ENCODE measurements at regions not wholly inside any gene's neighbourhood (a gene's known extent, or its start where the extent isn't known, plus 50 kb on each side); places are given as distances from the start of the nearest gene placed in this dataset.

GRCh38 chr12:23186950-23187349 is 562.0 kb downstream of the ETNK1 start:
- Histone ChIP-seq H4K20me1 (ENCODE audit: insufficient read depth, low read length) (no peaks in the 10 kb centered on the region), H2AK5ac (ENCODE audit: low read depth, low read length) (no peak overlapping the region), H3K18ac (ENCODE audit: low read depth, low read length) (no peak overlapping the region), H2BK15ac (ENCODE audit: low read depth, low read length) (no peak overlapping the region), H3K27me3 (ENCODE audit: control insufficient read depth, insufficient read depth, low read length) (no peaks in the 10 kb centered on the region), H2BK5ac (ENCODE audit: low read depth, low read length, poor library complexity, severe bottlenecking) (no peak overlapping the region), H3K56ac (ENCODE audit: extremely low read depth, insufficient read depth, low read length) (no peak overlapping the region), H3K4ac (ENCODE audit: low read depth, low read length) (no peak overlapping the region), H3K23ac (ENCODE audit: low read depth, low read length) (no peak overlapping the region), H2AFZ (replicated peaks; ENCODE audit: low read length, poor library complexity) (no peak overlapping the region), H4K5ac (ENCODE audit: low read depth, low read length) (no peak overlapping the region), H4K91ac (ENCODE audit: insufficient read depth, low read depth, low read length) (no peak overlapping the region), H3K4me2 (ENCODE audit: low read depth, low read length) (no peak overlapping the region), H3K14ac (replicated peaks; ENCODE audit: low read depth, low read length) (no peak overlapping the region), H2BK120ac (ENCODE audit: low read depth, low read length) (no peak overlapping the region), H3K4me1 (ENCODE audit: control insufficient read depth, insufficient read depth, low read length) (no peaks in the 10 kb centered on the region), H3K27ac (ENCODE audit: insufficient read depth, low read length) (no peak overlapping the region), H3K79me1 (ENCODE audit: low read depth in 1 of 2, low read length in 2 of 2) (no peaks in the 10 kb centered on the region), H4K8ac (ENCODE audit: low read depth in 2 of 2, low read length in 2 of 2) (no peak overlapping the region), H2AK9ac (replicated peaks; ENCODE audit: low read depth, low read length, poor library complexity) (no peak overlapping the region), H3K9me1 (ENCODE audit: insufficient read depth, low read length) (no peaks in the 10 kb centered on the region), H3K9me3 (ENCODE audit: control insufficient read depth, insufficient read depth, low read length) (no peaks in the 10 kb centered on the region), H3K4me3 (ENCODE audit: insufficient read depth, low read depth, low read length) (no peak overlapping the region), H2BK20ac (ENCODE audit: low read depth, low read length) (no peak overlapping the region), H3K9ac (ENCODE audit: low read depth, low read length) (no peak overlapping the region), H3K36me3 (ENCODE audit: control insufficient read depth, insufficient read depth, low read length) (no peaks in the 10 kb centered on the region)
- ChIA-PET POLR2A (ENCODE audit: unreplicated experiment) (no interaction called here), CTCF (no interaction called here)
- TF ChIP-seq CTCF (conservative IDR thresholded peaks at IDR 0.05; ENCODE audit: low read depth, low read length) = no peak
- TF ChIP-seq CHD1 (IDR thresholded peaks at IDR 0.05; ENCODE audit: low read depth, low read length) = no peak
- TF ChIP-seq NFE2L2 (IDR thresholded peaks at IDR 0.05; ENCODE audit: low read depth, low read length) = no peak
- no peak for TF ChIP-seq CEBPB (IDR thresholded peaks at IDR 0.05; ENCODE audit: low read depth, low read length)
- no peak for TF ChIP-seq ELK1 (IDR thresholded peaks at IDR 0.05; ENCODE audit: borderline replicate concordance, low read depth, low read length)
- no peak for TF ChIP-seq RAD21 (IDR thresholded peaks at IDR 0.05; ENCODE audit: low read length)
- TF ChIP-seq MAZ (IDR thresholded peaks at IDR 0.05; ENCODE audit: borderline replicate concordance, low read depth, low read length) = no peak
- TF ChIP-seq RFX5 (IDR thresholded peaks at IDR 0.05; ENCODE audit: low read depth, low read length) = no peak
- TF ChIP-seq RCOR1 (IDR thresholded peaks at IDR 0.05; ENCODE audit: insufficient replicate concordance, low read length) = no peak
- TF ChIP-seq POLR2A (IDR thresholded peaks at IDR 0.05; ENCODE audit: low read depth, low read length) = no peak
- no peak for TF ChIP-seq SMC3 (IDR thresholded peaks at IDR 0.05; ENCODE audit: low read depth, low read length)
- TF ChIP-seq FOS (IDR thresholded peaks at IDR 0.05; ENCODE audit: low read depth, low read length) = no peak
- TF ChIP-seq MAFK (IDR thresholded peaks at IDR 0.05; ENCODE audit: low read depth, low read length) = no peak
- no peak for TF ChIP-seq BHLHE40 (IDR thresholded peaks at IDR 0.05; ENCODE audit: low read depth, low read length)
- no peak for TF ChIP-seq MXI1 (IDR thresholded peaks at IDR 0.05; ENCODE audit: borderline replicate concordance, low read depth, low read length)
- dilution Hi-C loops (cut with HindIII; ENCODE audit: low sequenced_read_pairs, unreplicated experiment) (no loop called here), in situ Hi-C loops (cut with MboI; ENCODE audit: low sequenced_read_pairs) (no loop called here), intact Hi-C loops (cut with micrococcal nuclease) (no loop called here)
- no TSS peak for BruUV-seq (replicated peaks)
- DNase-seq (no peak), ATAC-seq (ENCODE audit: low read depth) (no peak)
